DND-41 (cell line): ENCODE measurements at regions not wholly inside any gene's neighbourhood (a gene's known extent, or its start where the extent isn't known, plus 50 kb on each side); places are given as distances from the start of the nearest gene placed in this dataset.

ENCODE experiments used
- ATAC-seq: fragments of 200-7000 bp; cut with Tn5 transposase; 3 replicates; pipeline ENCODE4 v1.9.1; 2021; ENCODE audit warnings: low read depth; ENCODE audit not compliant: insufficient read depth
- DNase-seq: peaks from one replicate; pipeline ENCODE4 v3.0.0-alpha.2; 2020
- H2AFZ ChIP-seq: 2 replicates; pipeline ENCODE4 v1.6.0; 2012; ENCODE audit warnings: low read depth, low read length
- H3K27ac ChIP-seq: 2 replicates; pipeline ENCODE4 v1.5.1; 2012; ENCODE audit warnings: low read length, inconsistent platforms
- H3K27me3 ChIP-seq: fragments of 200-600 bp; sonication (generic); 2 replicates; pipeline ENCODE4 v1.6.0; 2012; ENCODE audit warnings: low read length, mild to moderate bottlenecking, inconsistent platforms; ENCODE audit not compliant: insufficient read depth, poor library complexity
- H3K36me3 ChIP-seq: 2 replicates; pipeline ENCODE4 v1.5.1; 2012; ENCODE audit warnings: low read length, inconsistent platforms; ENCODE audit not compliant: insufficient read depth
- H3K4me1 ChIP-seq: 2 replicates; pipeline ENCODE4 v1.5.1; 2012; ENCODE audit warnings: mild to moderate bottlenecking, low read length; ENCODE audit not compliant: insufficient read depth
- H3K4me2 ChIP-seq: 2 replicates; pipeline ENCODE4 v1.6.0; 2012; ENCODE audit warnings: mild to moderate bottlenecking, moderate library complexity, low read length, inconsistent platforms; ENCODE audit not compliant: insufficient read depth
- H3K4me3 ChIP-seq, 2 experiments: fragments of 200-600 bp in 1 of 2; shearing (Covaris generic) in 1 of 2; 2 replicates each; pipeline ENCODE4 v1.5.1; 2012 to 2016; ENCODE audit warnings: inconsistent platforms in 2 of 2, low read length in 2 of 2, mild to moderate bottlenecking in 2 of 2, low read depth in 1 of 2, moderate library complexity in 1 of 2
- H3K79me2 ChIP-seq: 2 replicates; pipeline ENCODE4 v1.6.0; 2012; ENCODE audit warnings: low read length, inconsistent platforms; ENCODE audit not compliant: insufficient read depth
- H3K9ac ChIP-seq: 2 replicates; pipeline ENCODE4 v1.6.0; 2012; ENCODE audit warnings: low read depth, mild to moderate bottlenecking, inconsistent platforms, low read length, moderate library complexity
- H3K9me3 ChIP-seq: 2 replicates; pipeline ENCODE4 v1.5.1; 2012; ENCODE audit warnings: low read length, moderate library complexity, mild to moderate bottlenecking, inconsistent platforms; ENCODE audit not compliant: insufficient read depth, severe bottlenecking
- H4K20me1 ChIP-seq: 2 replicates; pipeline ENCODE4 v1.6.0; 2012; ENCODE audit warnings: low read length; ENCODE audit not compliant: insufficient read depth
- EZH2 ChIP-seq: IDR thresholded peaks from 3 replicates; pipeline ENCODE4 v1.6.1; 2012; ENCODE audit warnings: borderline replicate concordance, low read depth, mild to moderate bottlenecking, moderate library complexity, low read length, inconsistent platforms; ENCODE audit not compliant: severe bottlenecking
- TF ChIP-seq, protein P1 (sequence below): IDR thresholded peaks from 2 replicates; pipeline ENCODE4 v1.5.1; 2012; ENCODE audit warnings: borderline replicate concordance, low read length, moderate library complexity, mild to moderate bottlenecking; ENCODE audit not compliant: poor library complexity, severe bottlenecking; ENCODE audit errors: extremely low read depth

- H4K20me1 ChIP-seq = no peaks in the 10 kb centered on the region
- H3K9me3 ChIP-seq = no peaks in the 10 kb centered on the region
- no peak overlapping the region for H3K9ac ChIP-seq
- no peak overlapping the region for H3K4me3 ChIP-seq
- no peak for TF ChIP-seq EZH2
- TF ChIP-seq, protein P1, sequence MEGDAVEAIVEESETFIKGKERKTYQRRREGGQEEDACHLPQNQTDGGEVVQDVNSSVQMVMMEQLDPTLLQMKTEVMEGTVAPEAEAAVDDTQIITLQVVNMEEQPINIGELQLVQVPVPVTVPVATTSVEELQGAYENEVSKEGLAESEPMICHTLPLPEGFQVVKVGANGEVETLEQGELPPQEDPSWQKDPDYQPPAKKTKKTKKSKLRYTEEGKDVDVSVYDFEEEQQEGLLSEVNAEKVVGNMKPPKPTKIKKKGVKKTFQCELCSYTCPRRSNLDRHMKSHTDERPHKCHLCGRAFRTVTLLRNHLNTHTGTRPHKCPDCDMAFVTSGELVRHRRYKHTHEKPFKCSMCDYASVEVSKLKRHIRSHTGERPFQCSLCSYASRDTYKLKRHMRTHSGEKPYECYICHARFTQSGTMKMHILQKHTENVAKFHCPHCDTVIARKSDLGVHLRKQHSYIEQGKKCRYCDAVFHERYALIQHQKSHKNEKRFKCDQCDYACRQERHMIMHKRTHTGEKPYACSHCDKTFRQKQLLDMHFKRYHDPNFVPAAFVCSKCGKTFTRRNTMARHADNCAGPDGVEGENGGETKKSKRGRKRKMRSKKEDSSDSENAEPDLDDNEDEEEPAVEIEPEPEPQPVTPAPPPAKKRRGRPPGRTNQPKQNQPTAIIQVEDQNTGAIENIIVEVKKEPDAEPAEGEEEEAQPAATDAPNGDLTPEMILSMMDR = peak; percentile 84
- no peaks in the 10 kb centered on the region for H3K27me3 ChIP-seq
- no peak overlapping the region for H3K4me2 ChIP-seq
- ATAC-seq = peak; percentile 98
- H2AFZ ChIP-seq = no peak overlapping the region
- DNase-seq = peak; percentile 40
- H3K36me3 ChIP-seq = no peaks in the 10 kb centered on the region
- H3K27ac ChIP-seq = no peak overlapping the region
- no peaks in the 10 kb centered on the region for H3K4me1 ChIP-seq
- no peaks in the 10 kb centered on the region for H3K79me2 ChIP-seq
Observed at GRCh38 chr9:17063535-17064135, 71.2 kb upstream of the CNTLN start.

DNA sequence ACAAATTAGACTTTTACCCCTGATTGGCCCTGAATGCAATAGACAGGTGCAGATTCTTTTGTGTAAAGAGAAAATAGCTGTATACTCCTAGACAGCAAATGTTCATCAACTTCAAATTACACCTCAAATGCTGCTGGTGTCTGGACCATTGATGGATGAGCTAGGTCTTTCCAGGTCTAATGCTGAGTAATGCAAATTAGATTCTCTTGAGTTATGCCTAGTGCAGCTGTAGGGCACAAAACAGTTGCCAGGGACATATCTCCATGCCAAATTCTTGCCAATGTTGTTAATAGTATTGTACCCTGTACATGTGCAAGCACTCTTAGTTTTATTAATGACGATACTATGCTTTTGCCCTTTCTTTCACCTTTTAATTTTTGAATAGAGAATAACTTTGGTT lies 72.3 kb upstream of the CNTLN start:
- H2AFZ ChIP-seq = no peak overlapping the region
- ATAC-seq (no peak), DNase-seq (no peak)
- no peak overlapping the region for H3K4me2 ChIP-seq
- TF ChIP-seq, protein P1 = no peak
- no peak for TF ChIP-seq EZH2
- no peak overlapping the region for H3K27ac ChIP-seq
- no peaks in the 10 kb centered on the region for H3K79me2 ChIP-seq
- H4K20me1 ChIP-seq = no peaks in the 10 kb centered on the region
- no peaks in the 10 kb centered on the region for H3K27me3 ChIP-seq
- no peak overlapping the region for H3K4me3 ChIP-seq
- H3K36me3 ChIP-seq = no peaks in the 10 kb centered on the region
- H3K9ac ChIP-seq = no peak overlapping the region
- no peaks in the 10 kb centered on the region for H3K4me1 ChIP-seq
- no peaks in the 10 kb centered on the region for H3K9me3 ChIP-seq

- no peak overlapping the region for H2AFZ ChIP-seq
- no peaks in the 10 kb centered on the region for H3K9me3 ChIP-seq
- no peak for DNase-seq
- H3K36me3 ChIP-seq = no peaks in the 10 kb centered on the region
- no peaks in the 10 kb centered on the region for H3K79me2 ChIP-seq
- no peak overlapping the region for H3K9ac ChIP-seq
- no peaks in the 10 kb centered on the region for H4K20me1 ChIP-seq
- H3K27ac ChIP-seq = no peak overlapping the region
- H3K4me2 ChIP-seq = no peak overlapping the region
- no peaks in the 10 kb centered on the region for H3K4me1 ChIP-seq
- no peak for ATAC-seq
- TF ChIP-seq EZH2 = no peak
- TF ChIP-seq, protein P1 = no peak
- H3K27me3 ChIP-seq = no peaks in the 10 kb centered on the region
- H3K4me3 ChIP-seq = no peak overlapping the region
Observed at GRCh38 chr9:17060450-17060849, 74.4 kb upstream of the CNTLN start.

GRCh38 chr9:17059465-17059864 lies 75.4 kb upstream of the CNTLN start:
- DNase-seq (no peak), ATAC-seq (no peak)
- no peaks in the 10 kb centered on the region for H3K79me2 ChIP-seq
- H3K4me3 ChIP-seq = no peak overlapping the region
- no peak overlapping the region for H2AFZ ChIP-seq
- H3K27me3 ChIP-seq = no peaks in the 10 kb centered on the region
- no peak overlapping the region for H3K4me2 ChIP-seq
- H3K9me3 ChIP-seq = no peaks in the 10 kb centered on the region
- H3K27ac ChIP-seq = no peak overlapping the region
- H3K36me3 ChIP-seq = no peaks in the 10 kb centered on the region
- TF ChIP-seq, protein P1 = no peak
- no peak for TF ChIP-seq EZH2
- no peak overlapping the region for H3K9ac ChIP-seq
- no peaks in the 10 kb centered on the region for H3K4me1 ChIP-seq
- H4K20me1 ChIP-seq = no peaks in the 10 kb centered on the region
